ENCODE measurements at regions not wholly inside any gene's neighbourhood (a gene's known extent, or its start where the extent isn't known, plus 50 kb on each side); places are given as distances from the start of the nearest gene placed in this dataset.
"Not testable (repeated sequence)": the region's sequence is repeated elsewhere in the genome, so short reads cannot be mapped to it uniquely, and the experiment has no call there.

DNA sequence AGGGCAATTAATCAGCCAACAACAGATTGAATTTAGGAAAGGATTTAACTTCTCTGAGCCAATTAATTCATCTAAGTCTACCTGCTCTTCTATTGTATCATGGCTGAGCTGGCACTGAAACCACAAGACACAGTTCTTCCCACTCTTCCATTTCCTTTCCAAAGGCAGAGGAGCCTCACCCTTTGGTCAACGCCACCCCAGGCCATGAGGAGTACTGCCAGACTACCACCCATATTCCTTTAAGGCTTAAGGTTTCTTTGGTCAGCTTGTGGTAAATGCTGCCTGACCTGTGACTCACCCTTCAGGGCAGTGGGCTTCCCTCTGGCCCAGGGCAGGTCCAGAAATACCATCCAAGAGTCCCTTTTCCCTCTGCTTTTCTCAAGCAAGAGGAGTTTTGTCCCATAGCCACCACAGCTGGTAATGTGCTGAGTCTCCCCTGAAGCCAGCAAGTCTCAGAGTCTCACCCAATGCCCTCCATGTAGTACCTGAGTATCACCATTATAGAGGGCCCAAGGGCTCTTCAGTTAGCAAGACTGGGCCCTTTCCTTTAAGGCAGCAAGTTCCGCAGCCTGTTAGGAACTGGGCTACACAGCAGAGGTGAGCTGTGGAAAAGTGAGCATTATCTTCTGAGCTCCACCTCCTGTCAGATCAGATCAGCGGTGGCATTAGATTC, 900.5 kb upstream of the CRIM1 start:
- no peaks in the 10 kb centered on the region for H3K9me3 ChIP-seq
- H3K27ac ChIP-seq = no peak overlapping the region
- H3K4me3 ChIP-seq = no peak overlapping the region
- no peaks in the 10 kb centered on the region for H3K36me3 ChIP-seq (replicated peaks in 1 of 2; ENCODE audit: insufficient read depth in 1 of 2, low read depth in 2 of 2)
- WGBS, 2 donors = 77 to 84% methylated on average over 3 of the region's 3 CpGs
- TF ChIP-seq, protein P1, sequence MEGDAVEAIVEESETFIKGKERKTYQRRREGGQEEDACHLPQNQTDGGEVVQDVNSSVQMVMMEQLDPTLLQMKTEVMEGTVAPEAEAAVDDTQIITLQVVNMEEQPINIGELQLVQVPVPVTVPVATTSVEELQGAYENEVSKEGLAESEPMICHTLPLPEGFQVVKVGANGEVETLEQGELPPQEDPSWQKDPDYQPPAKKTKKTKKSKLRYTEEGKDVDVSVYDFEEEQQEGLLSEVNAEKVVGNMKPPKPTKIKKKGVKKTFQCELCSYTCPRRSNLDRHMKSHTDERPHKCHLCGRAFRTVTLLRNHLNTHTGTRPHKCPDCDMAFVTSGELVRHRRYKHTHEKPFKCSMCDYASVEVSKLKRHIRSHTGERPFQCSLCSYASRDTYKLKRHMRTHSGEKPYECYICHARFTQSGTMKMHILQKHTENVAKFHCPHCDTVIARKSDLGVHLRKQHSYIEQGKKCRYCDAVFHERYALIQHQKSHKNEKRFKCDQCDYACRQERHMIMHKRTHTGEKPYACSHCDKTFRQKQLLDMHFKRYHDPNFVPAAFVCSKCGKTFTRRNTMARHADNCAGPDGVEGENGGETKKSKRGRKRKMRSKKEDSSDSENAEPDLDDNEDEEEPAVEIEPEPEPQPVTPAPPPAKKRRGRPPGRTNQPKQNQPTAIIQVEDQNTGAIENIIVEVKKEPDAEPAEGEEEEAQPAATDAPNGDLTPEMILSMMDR (IDR thresholded peaks at IDR 0.05) = no peak
- no peak for TF ChIP-seq POLR2A (IDR thresholded peaks at IDR 0.05)
- H3K27me3 ChIP-seq = no peaks in the 10 kb centered on the region
- H3K4me1 ChIP-seq = no peaks in the 10 kb centered on the region
- DNase-seq = no peak
- no peak for ATAC-seq
- intact Hi-C loops (cut with DNase I) = no loop called here

DNA sequence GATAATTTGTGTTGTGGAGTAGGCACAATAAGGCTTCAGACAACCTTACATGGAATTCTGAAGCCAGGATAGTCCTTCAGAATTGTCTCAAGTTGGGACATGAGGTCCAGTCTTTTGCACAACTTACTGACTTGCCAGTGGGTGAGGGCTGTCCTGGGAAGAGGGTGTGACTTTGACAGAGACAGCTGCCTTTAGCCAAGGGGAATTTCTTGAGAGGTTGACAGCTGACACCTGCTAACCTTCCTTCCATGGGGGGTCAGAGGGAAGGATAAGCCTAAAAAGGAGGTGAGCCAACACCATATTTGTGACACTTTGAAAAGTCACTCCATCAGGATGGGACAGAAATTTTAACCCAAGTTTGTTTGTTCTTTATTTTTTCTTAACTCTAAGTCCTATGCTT, 907.8 kb upstream of the CRIM1 start:
- TF ChIP-seq, protein P1 (IDR thresholded peaks at IDR 0.05) = no peak
- no peak for TF ChIP-seq POLR2A (IDR thresholded peaks at IDR 0.05)
- Histone ChIP-seq H3K36me3 (replicated peaks in 1 of 2; ENCODE audit: insufficient read depth in 1 of 2, low read depth in 2 of 2) (no peaks in the 10 kb centered on the region), H3K4me1 (no peaks in the 10 kb centered on the region), H3K4me3 (no peak overlapping the region), H3K9me3 (no peaks in the 10 kb centered on the region), H3K27ac (no peak overlapping the region), H3K27me3 (no peaks in the 10 kb centered on the region)
- ATAC-seq (no peak), DNase-seq (no peak)
- intact Hi-C loops (cut with DNase I) = no loop called here

DNA sequence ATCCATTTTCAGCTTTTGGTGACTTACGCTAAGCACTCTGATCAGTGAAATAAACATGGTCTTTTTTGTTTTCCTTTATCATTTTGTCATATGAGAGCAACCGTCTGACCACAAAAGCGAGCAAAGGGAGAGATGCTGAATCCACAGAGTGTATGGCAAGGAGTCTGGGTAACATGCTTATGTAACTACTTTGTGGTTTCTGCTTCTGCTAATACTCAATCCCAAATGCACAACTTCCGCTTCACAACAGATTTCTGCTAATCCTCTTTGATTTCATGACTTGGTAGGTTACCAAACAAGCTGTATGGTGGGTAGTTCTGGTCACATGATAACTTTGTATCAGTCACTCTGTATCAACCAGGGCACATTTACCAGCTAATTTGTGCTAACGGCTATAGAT, 908.4 kb upstream of the CRIM1 start:
- DNase-seq (peak in 1 of 4 donors; percentile 3), ATAC-seq (no peak)
- Histone ChIP-seq H3K4me3 (no peak overlapping the region), H3K27me3 (no peaks in the 10 kb centered on the region), H3K27ac (no peak overlapping the region), H3K4me1 (no peaks in the 10 kb centered on the region), H3K36me3 (replicated peaks in 1 of 2; ENCODE audit: insufficient read depth in 1 of 2, low read depth in 2 of 2) (no peaks in the 10 kb centered on the region), H3K9me3 (no peaks in the 10 kb centered on the region)
- no peak for TF ChIP-seq POLR2A (IDR thresholded peaks at IDR 0.05)
- TF ChIP-seq, protein P1 (IDR thresholded peaks at IDR 0.05) = no peak
- WGBS, 2 donors = 62 to 75% methylated on average over 5 of the region's 5 CpGs
- intact Hi-C loops (cut with DNase I) = no loop called here

DNA sequence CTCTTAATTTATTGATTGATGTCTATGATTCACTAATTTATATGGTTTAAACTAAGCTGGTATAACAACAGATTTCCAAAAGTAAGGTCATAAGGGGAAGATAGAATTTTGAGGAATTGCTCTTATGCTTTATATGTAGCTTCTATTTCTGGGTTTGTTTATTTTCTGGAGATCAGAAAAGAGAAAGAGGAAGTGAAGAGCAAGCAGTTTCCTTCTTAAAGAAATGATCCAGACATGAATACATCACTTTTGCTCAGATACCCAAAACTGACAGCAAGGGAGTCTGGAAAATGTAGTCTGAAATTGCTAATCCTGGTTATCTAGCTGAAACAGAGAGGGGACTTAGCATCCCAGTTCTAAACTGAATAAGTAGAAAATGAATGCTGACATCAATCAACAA, 912.5 kb upstream of the CRIM1 start:
- Histone ChIP-seq H3K27me3 (no peaks in the 10 kb centered on the region), H3K36me3 (replicated peaks in 1 of 2; ENCODE audit: insufficient read depth in 1 of 2, low read depth in 2 of 2) (no peaks in the 10 kb centered on the region), H3K4me3 (no peak overlapping the region), H3K4me1 (no peaks in the 10 kb centered on the region), H3K9me3 (no peaks in the 10 kb centered on the region), H3K27ac (no peak overlapping the region)
- intact Hi-C loops (cut with DNase I) = no loop called here
- TF ChIP-seq, protein P1 (IDR thresholded peaks at IDR 0.05) = no peak
- no peak for TF ChIP-seq POLR2A (IDR thresholded peaks at IDR 0.05)
- DNase-seq = no peak
- no peak for ATAC-seq

DNA sequence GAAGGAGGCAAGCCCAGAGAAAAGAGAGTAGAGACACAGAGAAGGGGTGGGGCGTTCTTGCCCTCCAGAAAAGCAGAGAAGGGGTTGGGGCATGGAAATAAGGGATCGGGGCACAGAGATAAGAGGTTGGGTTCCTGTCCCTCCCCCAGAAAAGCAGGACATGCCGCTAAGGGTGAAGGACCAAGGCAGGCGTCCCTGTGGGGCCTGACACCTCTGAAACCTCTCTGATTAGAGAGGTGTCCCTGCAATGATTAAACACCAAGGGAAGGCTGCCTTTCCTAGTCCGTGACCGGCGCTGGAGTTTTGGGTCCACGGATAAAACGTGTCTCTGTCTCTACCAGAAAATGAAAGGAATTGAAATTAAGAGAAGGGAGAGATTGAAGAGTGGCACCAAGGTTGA, 914.0 kb upstream of the CRIM1 start:
- H3K4me1 ChIP-seq; DNase-seq; H3K9me3 ChIP-seq; intact Hi-C loops (cut with DNase I); H3K4me3 ChIP-seq; H3K27ac ChIP-seq; H3K27me3 ChIP-seq; H3K36me3 ChIP-seq (replicated peaks in 1 of 2; ENCODE audit: insufficient read depth in 1 of 2, low read depth in 2 of 2); ATAC-seq: not testable (repeated sequence)
- WGBS, 2 donors = 55 to 80% methylated on average over 9 of the region's 9 CpGs

DNA sequence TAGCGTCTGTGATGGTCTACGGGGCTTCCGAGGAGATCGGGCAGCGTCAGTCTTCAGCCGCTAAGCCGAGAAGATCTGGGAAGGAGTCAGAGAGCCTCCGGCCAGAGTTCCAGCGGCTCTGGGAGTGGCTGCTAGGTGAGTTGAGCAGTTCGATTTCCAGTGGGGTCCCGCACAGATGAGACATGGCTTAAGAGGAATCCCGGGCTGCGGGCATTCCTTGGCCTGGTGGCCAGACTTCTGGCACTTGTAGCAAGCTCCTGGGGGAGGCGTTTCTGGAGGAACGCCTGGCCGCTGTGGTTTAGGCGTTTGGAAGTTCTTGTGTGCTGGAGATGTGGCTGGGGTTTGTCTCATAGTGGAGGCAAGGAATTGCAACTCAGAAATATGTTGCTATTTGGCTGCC, 915.3 kb upstream of the CRIM1 start:
- ATAC-seq; H3K27ac ChIP-seq; H3K9me3 ChIP-seq; H3K36me3 ChIP-seq (replicated peaks in 1 of 2; ENCODE audit: insufficient read depth in 1 of 2, low read depth in 2 of 2); H3K4me3 ChIP-seq; DNase-seq; intact Hi-C loops (cut with DNase I); H3K27me3 ChIP-seq; H3K4me1 ChIP-seq: not testable (repeated sequence)
- WGBS, 2 donors = 77 to 81% methylated on average over 9 to 17 of the region's 17 CpGs

DNA sequence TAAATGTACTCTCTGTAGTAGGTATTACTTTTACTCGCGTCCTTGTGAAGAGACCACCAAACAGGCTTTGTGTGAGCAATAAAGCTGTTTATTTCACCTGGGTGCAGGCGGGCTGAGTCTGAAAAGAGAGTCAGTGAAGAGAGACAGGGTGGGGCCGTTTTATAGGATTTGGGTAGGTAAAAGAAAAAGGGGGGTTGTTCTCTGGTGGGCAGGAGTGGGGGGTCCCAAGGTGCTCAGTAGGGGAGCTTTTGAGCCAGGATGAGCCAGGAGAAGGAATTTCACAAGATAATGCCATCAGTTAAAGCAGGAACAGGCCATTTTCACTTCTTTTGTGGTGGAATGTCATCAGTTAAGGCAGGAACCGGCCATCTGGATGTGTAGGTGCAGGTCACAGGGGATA, 918.7 kb upstream of the CRIM1 start:
- WGBS, 2 donors = 75 to 79% methylated on average over 5 of the region's 5 CpGs
- H3K27ac ChIP-seq; H3K4me3 ChIP-seq; ATAC-seq; H3K27me3 ChIP-seq; H3K4me1 ChIP-seq; DNase-seq; H3K36me3 ChIP-seq (replicated peaks in 1 of 2; ENCODE audit: insufficient read depth in 1 of 2, low read depth in 2 of 2); intact Hi-C loops (cut with DNase I); H3K9me3 ChIP-seq: not testable (repeated sequence)
